ENCODE measurements at regions not wholly inside any gene's neighbourhood (a gene's known extent, or its start where the extent isn't known, plus 50 kb on each side); places are given as distances from the start of the nearest gene placed in this dataset.
A peak's percentile ranks its signal among the peaks of the same experiment; 100 is the strongest.
"Not testable (repeated sequence)": the region's sequence is repeated elsewhere in the genome, so short reads cannot be mapped to it uniquely, and the experiment has no call there.

DNA sequence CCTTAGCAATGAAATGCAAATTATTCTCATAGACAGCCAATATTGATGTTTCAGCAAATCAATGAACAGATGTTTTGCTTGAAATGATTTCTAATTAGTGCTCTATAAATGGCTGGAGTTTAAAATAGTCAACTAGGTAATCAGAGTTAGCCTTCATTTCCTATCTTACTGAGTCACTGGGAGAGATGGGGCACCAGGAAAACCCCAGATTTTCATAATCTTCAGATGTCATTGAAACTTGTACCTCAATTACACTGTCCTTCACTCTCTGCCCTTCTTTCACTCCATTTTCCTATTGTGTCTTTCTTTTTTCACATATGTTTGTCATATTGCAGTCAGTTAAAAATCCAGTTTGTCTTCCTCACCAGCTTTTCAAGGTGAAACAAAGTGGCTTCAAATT is 92.7 kb downstream of the C12orf75 start:
- no peak for DNase-seq

DNA sequence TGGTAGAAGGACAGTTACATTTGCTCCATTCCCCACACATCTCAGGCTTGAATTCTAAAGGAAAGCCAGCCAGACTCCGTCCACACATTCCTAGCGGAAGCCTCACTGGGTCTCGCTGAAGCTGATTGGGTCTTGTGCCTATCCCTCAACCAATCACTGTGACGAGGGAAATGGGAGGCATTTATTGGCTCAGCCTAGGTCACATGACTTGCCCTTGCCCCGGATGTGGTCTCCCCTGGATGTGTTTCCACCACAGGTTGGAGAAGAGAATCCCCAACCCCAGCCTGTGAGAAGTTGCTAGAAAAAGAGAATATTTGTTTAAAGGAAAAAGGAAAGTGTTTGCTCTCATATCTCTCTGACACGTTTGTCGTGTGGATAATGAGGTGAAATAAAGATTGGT is 93.4 kb downstream of the C12orf75 start:
- DNase-seq = no peak

DNA sequence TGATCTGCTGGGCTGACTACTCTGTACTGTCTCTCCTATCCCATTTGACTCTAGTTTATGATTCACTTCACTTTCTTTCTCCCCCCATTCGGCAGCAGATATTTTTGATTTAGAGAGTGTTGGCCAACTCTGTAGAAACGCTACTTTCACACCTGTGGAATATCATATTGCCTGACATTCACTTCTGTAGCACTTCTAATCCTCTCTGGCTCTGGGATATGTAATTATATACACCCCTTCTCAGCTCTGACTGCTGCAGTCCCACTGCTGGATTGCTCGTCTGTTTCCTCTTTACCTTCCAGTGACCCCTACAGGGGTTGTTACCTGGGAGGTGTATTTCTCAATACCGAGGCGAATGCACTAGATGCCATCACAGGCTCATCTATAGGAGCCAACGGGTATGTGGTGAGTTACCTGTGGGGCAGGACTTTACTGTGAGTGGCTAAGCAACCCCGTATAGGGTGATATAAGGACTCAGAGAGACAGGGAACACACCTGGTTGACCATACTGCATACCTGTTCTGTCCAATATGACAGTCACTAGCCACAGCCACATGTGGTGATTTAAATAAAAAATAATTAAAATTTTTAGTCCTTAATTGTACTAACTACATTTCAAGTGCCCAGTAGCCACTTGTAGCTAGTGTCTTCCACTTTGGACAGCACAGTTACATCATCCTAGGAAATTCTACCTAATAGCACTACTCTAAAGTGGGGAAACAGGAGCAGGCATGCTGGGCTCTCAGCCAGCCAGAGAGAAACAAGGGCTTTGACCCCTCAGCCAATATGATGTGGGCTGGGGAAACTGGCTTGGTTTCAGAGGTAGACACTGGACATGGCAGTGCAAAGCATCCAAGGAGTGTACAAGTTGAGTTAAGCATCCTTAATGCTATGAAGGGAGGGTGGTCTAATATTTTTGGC is 95.0 kb downstream of the C12orf75 start:
- DNase-seq = no peak

DNA sequence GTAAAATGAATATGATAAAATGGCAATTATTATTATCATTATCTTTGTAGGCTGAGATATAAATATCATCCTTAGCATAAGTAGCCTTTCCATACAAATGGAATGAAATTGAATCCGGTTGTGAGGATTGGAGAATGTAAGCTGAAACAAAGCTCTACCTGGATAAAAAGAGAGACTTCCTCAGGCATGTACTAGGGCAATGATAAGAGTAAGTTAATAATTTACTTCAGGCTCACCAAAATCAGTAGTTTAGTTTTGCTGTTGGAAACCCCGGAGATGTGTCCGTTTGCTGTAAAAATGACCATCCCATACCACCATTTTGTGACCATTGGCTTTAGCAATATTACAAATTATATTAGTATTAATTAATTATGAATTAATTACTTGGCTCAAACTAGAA is 96.3 kb downstream of the C12orf75 start:
- DNase-seq = no peak

DNA sequence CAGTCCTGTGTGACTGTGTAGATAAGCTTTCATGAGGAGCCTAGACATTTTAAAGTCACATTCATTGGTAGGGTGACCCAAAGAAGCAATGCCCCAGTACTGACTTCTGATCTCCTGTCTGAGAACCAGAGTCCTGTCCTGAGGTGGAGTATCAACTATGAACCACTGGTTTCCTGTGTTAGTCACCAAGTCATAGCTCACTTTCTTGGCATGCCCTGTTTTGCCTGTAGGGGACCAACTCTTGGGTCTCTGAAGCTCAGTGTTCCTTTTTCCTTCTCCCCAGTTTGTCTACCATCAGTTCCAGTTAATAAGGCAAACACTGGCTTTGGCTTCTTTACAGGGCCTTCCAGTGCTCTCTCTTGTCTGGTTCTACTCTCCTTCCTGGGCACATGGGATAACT is 97.4 kb downstream of the C12orf75 start:
- no peak for DNase-seq

DNA sequence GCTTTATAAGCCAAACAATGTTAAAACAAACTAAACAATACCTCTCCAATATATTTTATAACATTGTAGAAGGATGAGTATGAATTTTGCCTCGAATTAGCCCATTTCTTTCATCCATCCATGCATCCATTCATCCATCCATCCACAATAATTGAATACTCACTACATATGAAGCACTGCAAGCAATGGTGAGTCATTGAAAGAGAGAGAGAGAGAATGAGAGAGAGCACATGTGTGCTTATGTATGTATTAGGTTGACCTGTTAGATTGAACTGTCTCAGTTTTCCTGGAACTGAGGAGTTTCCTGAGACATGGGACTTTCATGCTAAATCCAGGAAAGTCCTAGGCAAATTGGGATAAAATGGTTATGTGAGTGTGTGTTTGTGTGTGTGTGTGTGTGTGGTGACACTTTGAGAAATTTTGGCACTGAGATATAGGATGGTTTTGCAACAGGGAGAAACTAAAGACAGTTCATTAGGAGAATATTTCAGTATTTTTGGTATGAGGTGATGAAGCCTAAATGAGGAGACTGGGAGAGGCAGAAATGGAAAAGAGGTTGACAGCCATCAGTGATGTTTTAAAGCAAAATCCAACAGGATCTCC is 98.4 kb downstream of the C12orf75 start:
- DNase-seq = no peak

DNA sequence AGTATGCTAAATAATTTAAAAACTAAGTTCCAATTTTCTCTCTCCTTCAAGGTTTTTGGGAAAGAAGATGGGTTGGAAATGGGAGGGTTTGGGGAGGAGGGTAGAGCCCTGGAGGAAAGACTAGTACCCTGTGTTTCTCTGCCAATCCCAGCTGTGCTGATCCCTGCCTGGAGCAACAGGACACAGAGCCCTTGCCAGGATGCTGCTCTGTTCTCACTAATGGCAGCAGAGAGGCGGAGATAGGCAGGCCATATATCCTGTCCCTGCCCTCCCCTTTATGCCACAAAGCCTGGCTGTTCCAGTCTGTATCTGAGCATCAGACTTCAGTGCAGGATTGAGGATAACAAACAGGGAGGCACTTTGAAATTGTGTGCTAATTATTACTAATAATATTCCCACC is 99.0 kb downstream of the C12orf75 start:
- DNase-seq = no peak

DNA sequence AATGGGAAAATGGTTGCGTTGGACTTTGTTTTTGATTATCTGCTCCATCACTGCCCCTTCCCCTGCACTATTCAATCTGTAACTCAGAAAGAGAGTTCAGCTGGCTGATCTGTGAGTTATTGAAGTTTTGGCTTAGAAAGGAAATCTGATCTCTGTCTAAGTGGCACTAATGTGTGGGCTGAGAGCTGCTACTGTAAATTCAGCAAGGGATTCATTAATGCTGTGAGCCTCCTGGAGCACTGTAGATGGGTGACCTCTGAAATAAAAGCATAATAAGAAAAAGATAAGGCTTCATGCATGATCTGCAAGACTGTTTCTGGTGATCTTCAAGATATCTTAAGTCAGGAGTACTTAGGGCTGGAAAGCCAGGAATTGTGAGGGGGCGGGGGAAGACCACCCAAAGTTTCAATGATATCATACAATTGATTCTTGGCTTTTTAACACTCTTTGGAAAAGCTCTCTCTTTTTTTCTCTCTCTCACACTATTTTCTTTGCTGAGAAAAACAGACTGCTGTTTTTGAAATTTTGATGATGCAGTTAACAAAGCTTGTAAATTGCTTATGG is 101.1 kb downstream of the C12orf75 start:
- DNase-seq = peak in 2 of 3 experiments; percentile 39 to 75

DNA sequence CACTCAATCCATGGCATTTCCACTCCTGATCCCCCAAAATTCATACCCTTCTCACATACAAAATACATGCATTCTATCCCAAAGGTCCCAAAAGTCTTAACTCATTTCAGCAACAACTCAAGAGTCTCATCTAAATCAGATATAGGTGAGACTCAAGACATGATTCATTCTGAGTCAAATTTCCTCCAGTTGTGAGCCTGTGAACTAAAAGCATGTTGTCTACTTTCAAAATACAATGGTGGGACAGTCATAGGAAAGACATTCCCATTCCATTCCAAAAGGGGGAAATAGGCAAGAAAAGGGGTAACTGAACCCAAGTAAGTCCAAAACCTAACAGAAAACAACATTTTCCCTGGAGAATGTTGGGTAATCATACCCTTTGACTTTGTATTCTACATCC is 103.3 kb downstream of the C12orf75 start:
- DNase-seq = no peak

DNA sequence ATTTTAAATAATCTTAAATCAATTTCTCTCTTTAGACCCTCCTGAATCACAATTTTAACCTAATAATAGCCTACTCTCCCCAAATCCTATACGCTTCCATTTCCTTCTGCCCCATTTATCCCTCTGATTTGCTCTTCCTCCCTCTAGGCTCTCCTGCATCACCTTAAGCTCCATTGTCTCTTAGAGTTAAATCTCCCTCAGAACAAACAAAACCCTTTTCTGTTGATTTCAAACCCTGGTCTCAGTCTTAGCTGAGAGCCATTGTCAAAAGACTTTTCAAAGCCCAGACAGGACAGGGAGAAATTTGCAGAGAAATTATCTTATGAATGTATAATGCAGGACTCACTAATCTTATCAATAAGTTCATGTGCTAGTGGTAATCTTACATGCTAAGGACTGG is 106.1 kb downstream of the C12orf75 start:
- DNase-seq = no peak

DNA sequence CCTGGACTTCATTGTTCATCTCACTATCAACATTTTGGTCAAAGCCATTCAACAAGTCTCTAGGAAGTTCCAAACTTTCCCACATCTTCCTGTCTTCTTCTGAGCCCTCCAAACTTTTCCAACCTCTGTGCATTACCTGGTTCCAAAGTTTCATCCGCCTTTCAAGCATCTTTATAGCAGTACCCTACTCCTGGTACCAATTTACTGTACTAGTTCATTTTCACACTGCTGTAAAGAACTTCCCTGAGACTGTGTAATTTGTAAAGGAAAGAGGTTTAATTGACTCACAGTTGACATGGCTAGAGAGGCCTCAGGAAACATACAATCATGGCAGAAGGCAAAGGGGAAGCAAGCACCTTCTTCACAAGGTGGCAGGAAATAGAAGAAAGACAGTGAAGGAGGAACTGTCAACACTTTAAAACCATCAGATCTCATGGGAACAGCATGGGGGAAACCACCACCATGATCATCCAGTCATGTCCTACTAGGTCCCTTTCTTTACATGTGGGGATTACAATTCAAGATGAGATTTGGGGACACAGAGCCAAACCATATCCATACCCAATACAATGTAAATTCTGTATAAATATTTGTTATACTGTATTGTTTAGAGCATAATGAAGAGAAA is 109.7 kb downstream of the C12orf75 start:
- DNase-seq = no peak

DNA sequence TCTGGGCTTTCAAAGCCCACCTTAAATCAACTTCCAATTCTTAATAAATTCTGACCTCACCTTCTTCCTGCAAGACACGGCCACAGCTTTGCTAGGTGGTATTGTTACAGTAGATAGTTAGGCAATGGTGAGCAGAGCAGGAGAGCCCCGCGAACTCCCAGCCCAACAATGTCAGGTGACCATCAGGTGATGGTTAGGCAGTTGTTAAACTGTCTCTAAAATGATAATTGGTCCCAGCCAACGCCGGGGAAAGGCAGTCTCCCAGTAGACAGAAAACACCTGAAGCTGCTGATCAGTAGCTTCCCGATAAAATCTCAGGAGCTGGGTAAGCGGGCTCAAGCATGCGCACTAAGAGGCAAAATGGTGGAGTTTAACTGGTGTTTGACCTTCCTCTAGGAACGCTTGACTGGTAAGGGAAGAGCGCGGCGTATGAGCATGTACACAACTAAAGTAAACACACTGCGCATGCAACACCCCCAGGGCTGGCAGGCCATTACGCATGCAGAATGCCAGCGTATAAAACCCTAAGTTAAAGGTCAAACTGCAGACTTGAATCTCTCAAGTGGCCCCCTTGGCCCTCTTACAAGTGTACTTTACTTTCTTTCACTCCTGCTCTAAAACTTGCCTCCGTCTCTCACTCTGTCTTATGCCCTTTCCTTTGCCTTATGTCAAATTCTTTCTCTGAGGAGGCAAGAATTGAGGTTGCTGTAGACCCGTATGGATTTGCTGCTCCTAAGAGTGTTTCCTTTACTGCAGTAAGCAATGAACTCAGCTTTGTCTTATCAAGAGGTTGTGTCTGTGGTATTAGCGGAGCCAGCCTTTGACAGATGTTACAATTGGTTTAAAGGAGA is 113.5 kb downstream of the C12orf75 start:
- peak in 1 of 3 experiments; percentile 13 for DNase-seq

DNA sequence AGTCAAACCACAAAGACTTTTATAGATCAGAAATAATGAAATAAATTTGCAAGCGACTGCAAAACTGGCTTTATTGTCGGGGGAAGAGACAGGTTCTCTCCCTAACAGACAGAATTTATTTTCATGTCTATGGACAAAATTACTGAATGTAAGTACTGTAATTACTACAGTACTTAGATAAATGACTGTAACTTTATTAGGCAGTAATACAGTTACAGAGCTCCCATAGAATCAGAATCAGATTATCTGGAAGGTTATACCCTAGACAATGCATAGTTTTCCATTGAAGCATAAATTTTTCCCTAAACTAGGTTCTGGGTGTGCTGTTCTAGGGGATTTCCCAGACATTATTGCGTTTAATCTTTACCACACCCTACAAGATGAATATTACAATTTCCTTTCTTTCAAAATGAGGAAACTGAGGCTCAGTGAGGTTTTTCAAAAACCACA is 114.2 kb downstream of the C12orf75 start:
- DNase-seq = no peak

DNA sequence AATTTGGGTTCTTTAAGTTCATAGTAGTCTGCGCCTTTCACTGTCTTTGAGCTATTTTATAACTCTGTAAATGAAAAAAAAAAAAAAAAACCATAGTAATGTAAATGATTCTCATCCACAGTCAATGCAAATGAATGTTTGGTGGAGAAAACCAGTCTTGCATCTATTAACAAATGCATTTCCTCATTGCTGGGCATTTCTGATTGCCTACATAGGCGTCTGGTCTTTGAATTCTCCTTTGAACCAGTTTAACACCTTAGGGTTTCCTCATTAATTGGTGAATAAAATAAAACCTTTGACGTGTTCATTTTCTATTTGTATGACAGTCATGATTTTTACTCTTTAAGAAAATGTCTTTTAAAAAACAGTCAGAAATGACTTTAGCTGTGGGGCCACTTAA is 114.8 kb downstream of the C12orf75 start:
- no peak for DNase-seq

DNA sequence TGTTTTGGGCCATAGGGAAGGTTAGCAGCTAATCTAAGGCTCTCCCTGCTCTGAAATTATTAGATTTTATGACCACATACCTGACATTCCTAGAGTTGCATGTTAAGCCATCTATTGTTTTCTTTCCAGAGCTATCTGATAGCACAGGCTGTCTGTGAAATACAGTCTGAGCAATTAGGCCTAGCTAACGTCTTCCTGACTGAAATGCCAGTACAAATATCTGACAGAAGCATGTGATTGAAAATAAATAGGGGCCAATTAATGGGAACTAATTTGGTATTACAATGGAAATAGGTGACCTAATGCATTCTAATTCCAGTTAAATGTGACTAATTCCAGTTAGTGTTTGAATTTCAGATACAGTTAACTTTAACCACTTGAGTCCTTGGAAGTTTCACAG is 115.2 kb downstream of the C12orf75 start:
- no peak for DNase-seq

DNA sequence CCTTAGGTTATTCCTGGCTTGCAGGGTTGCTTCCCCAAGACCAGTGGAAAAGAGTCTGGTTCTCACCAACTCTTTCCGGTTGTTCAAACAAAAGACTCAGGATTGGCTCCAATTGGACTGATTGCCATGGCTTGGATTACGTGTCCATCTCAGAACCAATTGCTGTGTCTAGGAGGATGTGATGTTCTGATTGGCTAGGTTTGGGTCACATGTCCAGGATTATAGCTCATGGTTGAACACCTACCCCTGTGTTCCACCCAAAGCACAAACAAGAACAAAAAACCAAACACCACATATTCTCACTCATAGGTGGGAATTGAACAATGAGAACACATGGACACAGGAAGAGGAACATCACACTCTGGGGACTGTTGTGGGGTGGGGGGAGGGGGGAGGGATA is 116.0 kb downstream of the C12orf75 start:
- not testable (repeated sequence) for DNase-seq

DNA sequence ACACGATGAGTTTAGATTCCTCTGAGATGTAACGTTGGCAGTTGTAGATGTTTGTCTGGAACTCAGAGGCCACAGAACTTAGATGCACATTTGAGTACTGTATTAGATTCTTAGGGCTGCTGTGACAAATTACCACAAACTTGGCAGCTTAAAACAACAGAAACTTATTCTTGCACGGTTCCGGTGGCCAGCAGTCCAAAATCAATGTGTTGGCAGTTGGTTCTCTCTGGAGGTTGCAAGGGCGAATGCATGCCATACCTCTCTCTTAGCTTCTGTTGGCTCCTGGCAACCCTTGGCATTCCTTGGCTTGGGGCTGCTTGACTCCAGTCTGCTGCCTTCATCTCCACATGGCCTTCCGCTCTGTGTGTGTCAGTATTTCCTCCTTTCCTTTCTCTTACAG is 118.9 kb downstream of the C12orf75 start:
- DNase-seq = no peak

DNA sequence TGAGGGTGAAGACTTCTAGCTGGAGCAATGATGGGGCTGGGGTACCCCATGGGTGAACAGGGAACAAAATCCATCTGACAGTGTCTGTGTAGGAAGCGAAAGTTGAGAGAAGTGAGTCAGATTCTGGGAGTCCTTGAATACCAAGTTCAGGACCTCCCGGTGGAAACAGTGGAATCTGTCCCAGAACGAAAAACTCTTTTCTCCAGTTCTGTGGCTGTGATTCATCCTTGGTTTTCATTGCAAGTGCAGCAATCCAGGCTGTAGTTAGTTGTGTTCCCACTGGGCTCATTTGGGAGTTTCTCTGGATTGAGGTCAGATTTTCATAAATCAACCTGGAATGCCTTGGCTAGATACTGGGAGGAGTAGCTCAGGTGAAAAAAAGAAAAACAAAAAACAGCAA is 120.7 kb downstream of the C12orf75 start:
- no peak for DNase-seq

DNA sequence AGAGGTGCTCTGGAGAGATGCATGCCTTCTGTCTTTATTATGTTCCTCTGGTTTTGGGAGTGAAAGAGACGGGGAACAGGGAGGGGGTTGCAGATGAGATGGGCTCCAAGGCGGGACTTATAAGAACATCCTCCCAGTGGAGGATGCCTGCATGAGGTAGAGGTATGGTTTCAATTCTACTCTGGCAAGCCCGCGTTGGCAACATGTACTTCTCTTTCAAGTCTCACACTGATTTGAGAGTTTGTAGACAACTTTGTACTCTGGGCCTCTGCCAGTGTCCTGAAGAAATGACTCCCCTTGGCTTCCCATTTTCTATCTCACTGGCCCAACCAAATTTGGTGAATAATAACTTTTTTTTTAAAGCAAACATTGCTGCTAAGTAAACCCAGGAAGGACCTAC is 121.3 kb downstream of the C12orf75 start:
- no peak for DNase-seq

DNA sequence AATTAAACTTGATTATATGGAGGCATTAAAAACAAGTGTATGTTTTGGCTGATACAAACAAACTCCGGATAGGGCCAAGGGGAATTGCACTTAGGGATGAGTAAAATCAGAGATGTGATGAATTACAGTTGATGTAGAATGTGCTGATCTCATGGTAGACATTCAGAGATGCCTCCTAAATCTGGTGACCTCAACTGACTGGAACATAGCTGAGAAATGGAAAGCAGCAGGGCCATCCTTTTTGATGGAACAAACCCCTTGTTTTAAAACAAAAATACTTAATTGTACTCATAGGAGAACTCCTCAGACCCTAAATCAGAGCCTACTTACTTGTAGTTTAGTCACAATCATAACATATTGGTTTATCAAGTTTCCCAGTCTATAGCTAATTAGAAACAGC is 122.8 kb downstream of the C12orf75 start:
- no peak for DNase-seq

DNA sequence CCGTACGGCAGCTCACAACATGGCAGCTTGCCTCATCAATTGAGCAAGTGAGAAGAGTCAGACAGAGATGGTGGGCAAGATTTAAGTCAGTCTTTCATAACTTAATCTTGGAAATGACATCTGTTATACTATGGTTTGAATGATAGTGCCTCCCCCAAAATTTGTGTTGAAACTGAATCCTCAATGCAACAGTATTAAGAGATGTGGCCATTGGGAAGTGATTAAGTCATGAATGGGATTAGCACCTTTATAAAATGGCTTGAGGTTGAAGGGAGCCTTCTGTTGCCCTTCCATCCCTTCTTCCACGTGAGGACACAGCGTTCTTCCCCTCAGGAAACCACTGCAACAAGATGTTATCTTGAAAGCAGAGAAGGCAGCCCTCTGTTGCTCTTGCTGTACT is 124.2 kb downstream of the C12orf75 start:
- no peak for DNase-seq

DNA sequence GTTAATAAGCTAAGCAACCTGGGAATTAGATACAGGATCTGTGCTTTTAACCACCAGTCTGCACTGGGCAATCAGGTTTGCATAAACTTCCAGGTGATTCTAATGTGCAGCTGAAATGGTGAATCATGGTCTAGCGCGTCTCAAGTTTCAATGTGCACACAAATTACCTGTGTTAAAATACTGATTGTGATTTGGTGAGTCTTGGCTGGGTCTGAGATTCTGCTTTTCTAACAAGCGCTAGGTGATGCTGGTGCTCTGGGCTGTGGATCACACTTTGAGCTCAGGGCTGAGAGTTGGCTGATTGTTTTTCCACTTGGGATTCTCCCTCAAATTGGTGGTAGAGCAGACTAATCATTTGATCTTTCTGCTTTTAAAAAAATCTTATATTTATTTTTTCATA is 124.8 kb downstream of the C12orf75 start:
- DNase-seq = peak in 2 of 3 experiments; percentile 20 to 45

DNA sequence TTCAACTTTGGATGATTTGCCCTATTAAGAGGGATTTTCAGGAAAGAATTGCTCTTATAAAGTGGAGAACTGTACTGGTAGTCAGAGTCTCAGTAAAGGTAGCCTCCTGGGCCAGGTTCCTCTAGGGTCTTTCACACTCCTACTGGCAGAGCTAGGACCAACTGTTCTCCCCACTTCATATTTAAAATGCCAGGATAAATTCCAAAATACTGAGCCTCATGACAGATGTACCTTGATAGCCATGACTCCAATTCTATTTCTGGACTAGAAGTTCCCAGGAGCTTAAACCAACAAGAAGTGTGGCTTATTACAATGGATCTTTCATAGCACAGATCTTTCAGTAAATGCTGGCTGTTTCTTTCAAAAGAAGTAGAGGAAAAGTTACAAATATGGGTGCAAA is 126.5 kb downstream of the C12orf75 start:
- no peak for DNase-seq
